Vagina (tissue), 2 donors: ENCODE measurements at regions not wholly inside any gene's neighbourhood (a gene's known extent, or its start where the extent isn't known, plus 50 kb on each side); places are given as distances from the start of the nearest gene placed in this dataset.

Experiments
- POLR2A ChIP-seq, 2 donors: fragments of 450-650 bp; IDR thresholded peaks; one replicate each; pipeline ENCODE4 v1.6.1; 2017; ENCODE audit warnings: antibody characterized with exemption in 2 of 2, mild to moderate bottlenecking in 2 of 2, moderate library complexity in 2 of 2
- POLR2AphosphoS5 ChIP-seq, 2 donors: sonication (generic); formaldehyde crosslinking; IDR thresholded peaks; one replicate each; pipeline ENCODE4 v1.9.0; 2017; ENCODE audit warnings: antibody characterized with exemption in 2 of 2, mild to moderate bottlenecking in 2 of 2, low read depth in 1 of 2; ENCODE audit not compliant: insufficient read depth in 1 of 2
- TF ChIP-seq, protein P1 (sequence below), 3 experiments: fragments of 450-650 bp in 2 of 3; fragments of 200-600 bp in 1 of 3; sonication (generic) in 1 of 3; IDR thresholded peaks; one replicate each; pipeline ENCODE4 v1.5.1; 2017 to 2019; ENCODE audit warnings: antibody characterized with exemption in 3 of 3, mild to moderate bottlenecking in 2 of 3, moderate library complexity in 2 of 3

DNA sequence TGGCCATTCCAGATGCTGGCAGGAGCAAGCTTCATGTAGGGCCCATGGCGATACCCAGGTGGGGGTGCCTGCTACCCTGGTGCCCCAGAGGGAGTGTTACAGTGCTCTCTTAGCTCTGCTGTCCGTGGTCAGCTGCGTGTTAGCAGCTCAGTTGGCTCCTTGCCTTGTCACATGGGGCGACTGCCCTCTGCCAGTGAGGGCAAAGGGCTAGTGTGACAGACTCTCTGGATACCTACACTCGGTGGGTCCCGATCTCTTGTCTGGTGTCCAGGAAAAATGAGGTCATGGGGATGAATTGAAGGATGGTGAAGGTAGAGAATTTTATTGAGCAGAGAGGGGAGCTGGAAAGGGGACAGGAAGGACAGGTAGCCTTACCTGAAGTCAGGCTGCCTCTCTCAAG is 152.2 kb downstream of the CYP26A1 start:
- TF ChIP-seq POLR2AphosphoS5 (IDR thresholded peaks at IDR 0.05; ENCODE audit: insufficient read depth in 1 of 2, low read depth in 1 of 2) (no peak), POLR2A (IDR thresholded peaks at IDR 0.05) (no peak)
- TF ChIP-seq, protein P1, sequence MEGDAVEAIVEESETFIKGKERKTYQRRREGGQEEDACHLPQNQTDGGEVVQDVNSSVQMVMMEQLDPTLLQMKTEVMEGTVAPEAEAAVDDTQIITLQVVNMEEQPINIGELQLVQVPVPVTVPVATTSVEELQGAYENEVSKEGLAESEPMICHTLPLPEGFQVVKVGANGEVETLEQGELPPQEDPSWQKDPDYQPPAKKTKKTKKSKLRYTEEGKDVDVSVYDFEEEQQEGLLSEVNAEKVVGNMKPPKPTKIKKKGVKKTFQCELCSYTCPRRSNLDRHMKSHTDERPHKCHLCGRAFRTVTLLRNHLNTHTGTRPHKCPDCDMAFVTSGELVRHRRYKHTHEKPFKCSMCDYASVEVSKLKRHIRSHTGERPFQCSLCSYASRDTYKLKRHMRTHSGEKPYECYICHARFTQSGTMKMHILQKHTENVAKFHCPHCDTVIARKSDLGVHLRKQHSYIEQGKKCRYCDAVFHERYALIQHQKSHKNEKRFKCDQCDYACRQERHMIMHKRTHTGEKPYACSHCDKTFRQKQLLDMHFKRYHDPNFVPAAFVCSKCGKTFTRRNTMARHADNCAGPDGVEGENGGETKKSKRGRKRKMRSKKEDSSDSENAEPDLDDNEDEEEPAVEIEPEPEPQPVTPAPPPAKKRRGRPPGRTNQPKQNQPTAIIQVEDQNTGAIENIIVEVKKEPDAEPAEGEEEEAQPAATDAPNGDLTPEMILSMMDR (IDR thresholded peaks at IDR 0.05), result no peak
